GM12878 (cell line): ENCODE measurements at regions not wholly inside any gene's neighbourhood (a gene's known extent, or its start where the extent isn't known, plus 50 kb on each side); places are given as distances from the start of the nearest gene placed in this dataset.

Source experiments
- ATAC-seq: fragments of 200-7000 bp; cut with Tn5 transposase; 3 replicates; pipeline ENCODE4 v1.9.1; 2020; ENCODE audit warnings: mild to moderate bottlenecking, moderate library complexity
- BruUV-seq: library from RNA; stranded (reverse); fragments of 400-500 nt; replicated peaks from 2 replicates; lab custom pipeline; 2021; lab: Mats Ljungman, UMichigan
- CTCF ChIA-PET: fragments of 300-600 bp; sonication (Branson Sonifier 250); formaldehyde crosslinking; extraction: SDS; loops from one replicate; lab custom pipeline; 2021; ENCODE audit warnings: inconsistent platforms; lab: Yijun Ruan, JAX
- POLR2A ChIA-PET: fragments of 350-600 bp; formaldehyde crosslinking; extraction: SDS; loops from one replicate; lab custom pipeline; 2021; ENCODE audit warnings: inconsistent platforms; lab: Charles Lee
- RAD21 ChIA-PET: fragments of 300-600 bp; sonication (Branson Sonifier 250); formaldehyde crosslinking; loops from one replicate; lab custom pipeline; 2023; ENCODE audit warnings: antibody characterized with exemption; ENCODE audit not compliant: unreplicated experiment; lab: Charles Lee
- SMC1A ChIA-PET: fragments of 300-600 bp; sonication (Branson Sonifier 250); formaldehyde crosslinking; loops from one replicate; lab custom pipeline; 2023; ENCODE audit not compliant: unreplicated experiment, uncharacterized antibody; lab: Charles Lee
- DNase-seq: peaks from one replicate; pipeline ENCODE4 v3.0.0-alpha.2; 2011; ENCODE audit warnings: low read depth, low spot score
- FAIRE-seq: peaks from 3 replicates; lab custom pipeline; 2011; peaks lifted over from hg19 to GRCh38; lab: Jason Lieb, UNC
- H2AFZ ChIP-seq: 2 replicates; pipeline ENCODE4 v1.6.0; 2011; ENCODE audit warnings: low read depth, low read length, control low read depth; ENCODE audit not compliant: control insufficient read depth
- H3K27ac ChIP-seq: 2 replicates; pipeline ENCODE4 v1.5.1; 2011; ENCODE audit warnings: control low read depth; ENCODE audit not compliant: control insufficient read depth, insufficient read depth
- H3K27me3 ChIP-seq, 2 experiments: replicated peaks in 1 of 2; 2 replicates each; pipeline versions ENCODE4 v1.6.0 to v1.6.1; 2011; ENCODE audit warnings: low read length in 1 of 2; ENCODE audit not compliant: control insufficient read depth in 2 of 2, insufficient read depth in 2 of 2
- H3K36me3 ChIP-seq, 2 experiments: 2 replicates each; pipeline ENCODE4 v1.5.1; 2011; ENCODE audit warnings: low read length in 1 of 2; ENCODE audit not compliant: control insufficient read depth in 2 of 2, insufficient read depth in 2 of 2
- H3K4me1 ChIP-seq: 2 replicates; pipeline ENCODE4 v1.6.1; 2011; ENCODE audit warnings: mild to moderate bottlenecking, low read length, moderate library complexity, mixed read lengths; ENCODE audit not compliant: control insufficient read depth, insufficient read depth
- H3K4me2 ChIP-seq: 2 replicates; pipeline ENCODE4 v1.6.0; 2011; ENCODE audit warnings: control low read depth; ENCODE audit not compliant: control insufficient read depth, insufficient read depth
- H3K4me3 ChIP-seq: fragments of 200-600 bp; sonication (generic); 2 replicates; pipeline ENCODE4 v1.5.1; 2016
- H3K79me2 ChIP-seq: 2 replicates; pipeline ENCODE4 v1.6.0; 2011; ENCODE audit warnings: low read length; ENCODE audit not compliant: control insufficient read depth, insufficient read depth
- H3K9ac ChIP-seq: 2 replicates; pipeline ENCODE4 v1.8.0; 2011; ENCODE audit warnings: low read length, control low read depth, mixed read lengths; ENCODE audit not compliant: control insufficient read depth, insufficient read depth
- H3K9me3 ChIP-seq: replicated peaks from 3 replicates; pipeline ENCODE4 v1.5.1; 2011; ENCODE audit warnings: mild to moderate bottlenecking, low read length; ENCODE audit not compliant: control insufficient read depth, insufficient read depth
- H4K20me1 ChIP-seq: 2 replicates; pipeline ENCODE4 v1.6.0; 2011; ENCODE audit not compliant: control insufficient read depth, insufficient read depth
- ATF7 ChIP-seq: fragments of 450-650 bp; IDR thresholded peaks from 2 replicates; pipeline ENCODE4 v1.6.1; 2016; ENCODE audit warnings: low read depth, mild to moderate bottlenecking
- BACH1 ChIP-seq: fragments of 450-650 bp; IDR thresholded peaks from 2 replicates; pipeline ENCODE4 v1.6.1; 2017; ENCODE audit warnings: mild to moderate bottlenecking, borderline replicate concordance
- CREM ChIP-seq: IDR thresholded peaks from 2 replicates; pipeline ENCODE4 v1.6.1; 2014; ENCODE audit warnings: antibody characterized with exemption, low read depth
- DPF2 ChIP-seq: fragments of 450-650 bp; IDR thresholded peaks from 2 replicates; pipeline ENCODE4 v1.6.1; 2017; ENCODE audit warnings: mild to moderate bottlenecking
- KDM1A ChIP-seq: fragments of 200-600 bp; sonication (generic); IDR thresholded peaks from 2 replicates; pipeline ENCODE4 v1.6.1; 2016; ENCODE audit warnings: borderline replicate concordance
- MEF2B ChIP-seq: fragments of 450-650 bp; IDR thresholded peaks from 2 replicates; pipeline ENCODE4 v1.6.1; 2018; ENCODE audit warnings: mild to moderate bottlenecking, moderate library complexity; ENCODE audit not compliant: partially characterized antibody, poor library complexity, severe bottlenecking
- MTA3 ChIP-seq: IDR thresholded peaks from 2 replicates; pipeline ENCODE4 v1.6.1; 2012; ENCODE audit warnings: low read length, inconsistent platforms, borderline replicate concordance
- MYB ChIP-seq: fragments of 150-350 bp; IDR thresholded peaks from 2 replicates; pipeline ENCODE4 v1.6.1; 2014; ENCODE audit warnings: mild to moderate bottlenecking, low read depth, low read length, borderline replicate concordance
- NFYB ChIP-seq: IDR thresholded peaks from 2 replicates; pipeline ENCODE4 v1.6.1; 2011; ENCODE audit warnings: low read depth, mild to moderate bottlenecking, low read length, improper control_type of control experiment, moderate library complexity; ENCODE audit not compliant: insufficient read depth
- POLR2AphosphoS2 ChIP-seq: IDR thresholded peaks from 2 replicates; pipeline ENCODE4 v1.6.1; 2011; ENCODE audit warnings: low read depth, mild to moderate bottlenecking, low read length, improper control_type of control experiment, moderate library complexity
- RB1 ChIP-seq: fragments of 450-650 bp; formaldehyde crosslinking; IDR thresholded peaks from 2 replicates; pipeline ENCODE4 v1.6.1; 2017; ENCODE audit warnings: mild to moderate bottlenecking, borderline replicate concordance
- REST ChIP-seq: IDR thresholded peaks from 2 replicates; pipeline ENCODE4 v1.6.1; 2012; ENCODE audit warnings: mild to moderate bottlenecking, low read depth, low read length
- RUNX3 ChIP-seq: IDR thresholded peaks from 2 replicates; pipeline ENCODE4 v1.6.1; 2012; ENCODE audit warnings: low read length, inconsistent platforms
- SP1 ChIP-seq: IDR thresholded peaks from one replicate; pipeline ENCODE4 v1.6.1; 2011; ENCODE audit warnings: low read depth, low read length
- SPI1 ChIP-seq: IDR thresholded peaks from 2 replicates; pipeline ENCODE4 v1.6.1; 2011; ENCODE audit warnings: low read depth, mild to moderate bottlenecking, low read length, moderate library complexity, borderline replicate concordance; ENCODE audit not compliant: insufficient read depth
- ZNF217 ChIP-seq: fragments of 450-650 bp; IDR thresholded peaks from 2 replicates; pipeline ENCODE4 v1.6.1; 2017; ENCODE audit warnings: antibody characterized with exemption, mild to moderate bottlenecking
- ZNF24 ChIP-seq: fragments of 450-650 bp; IDR thresholded peaks from 2 replicates; pipeline ENCODE4 v1.6.1; 2017; ENCODE audit warnings: antibody characterized with exemption, mild to moderate bottlenecking
- WGBS: methylation state at CpG from one replicate; pipeline ENCODE4 v1.1.6; 2016; ENCODE audit warnings: low lambda C conversion rate; ENCODE audit not compliant: insufficient replicate concordance, insufficient coverage; ENCODE audit errors: missing lambda C conversion rate; 5-methylcytosine and 5-hydroxymethylcytosine counted together
- in situ Hi-C: fragments of 300-500 bp; cut with MboI; formaldehyde crosslinking; loops from 9 replicates; pipeline ENCODE4 v1.14.3; 2018; ENCODE audit warnings: mixed read lengths
- intact Hi-C: fragments of 100-400 bp; cut with micrococcal nuclease; formaldehyde crosslinking; loops from one replicate; pipeline ENCODE4 v1.14.2; 2022; ENCODE audit not compliant: unreplicated experiment

GRCh38 chr22:48936391-48936790, 891.3 kb downstream of the BRD1 start:
- FAIRE-seq (no peak), ATAC-seq (no peak), DNase-seq (no peak)
- ChIA-PET POLR2A (no interaction called here), SMC1A (no interaction called here), RAD21 (no interaction called here), CTCF (no interaction called here)
- no peak overlapping the region for H3K4me3 ChIP-seq
- H3K36me3 ChIP-seq = no peaks in the 10 kb centered on the region
- H4K20me1 ChIP-seq = no peaks in the 10 kb centered on the region
- H3K9ac ChIP-seq = no peak overlapping the region
- H3K9me3 ChIP-seq = no peaks in the 10 kb centered on the region; the same call in 2 of the 3 replicates
- no peaks in the 10 kb centered on the region for H3K4me1 ChIP-seq
- H3K27me3 ChIP-seq = no peaks in the 10 kb centered on the region
- no peak overlapping the region for H2AFZ ChIP-seq
- no peak overlapping the region for H3K4me2 ChIP-seq
- H3K79me2 ChIP-seq = no peaks in the 10 kb centered on the region
- no peak overlapping the region for H3K27ac ChIP-seq
- in situ Hi-C loops = no loop called here
- BruUV-seq = no TSS peak
- intact Hi-C loops = no loop called here
- TF ChIP-seq DPF2 (no peak), REST (no peak), NFYB (no peak), SPI1 (no peak), RUNX3 (no peak), ZNF24 (no peak), MYB (no peak), SP1 (no peak), POLR2AphosphoS2 (no peak), ZNF217 (no peak), RB1 (no peak), ATF7 (no peak), MTA3 (no peak), MEF2B (no peak), BACH1 (no peak), KDM1A (no peak), CREM (no peak)
- WGBS = 10% methylated on average over 4 of the region's 4 CpGs
